OCI-LY7 (cell line): ENCODE measurements at regions not wholly inside any gene's neighbourhood (a gene's known extent, or its start where the extent isn't known, plus 50 kb on each side); places are given as distances from the start of the nearest gene placed in this dataset.

Experiments
- CTCF ChIP-seq: fragments of 200-600 bp; sonication (generic); conservative IDR thresholded peaks from 2 replicates; pipeline ENCODE4 v1.5.1; 2014; ENCODE audit warnings: mild to moderate bottlenecking, antibody characterized with exemption, low read length, moderate library complexity, mixed read lengths
- EZH2phosphoT487 ChIP-seq: fragments of 200-600 bp; sonication (generic); IDR thresholded peaks from 2 replicates; pipeline ENCODE4 v1.6.1; 2018; ENCODE audit warnings: low read depth, borderline replicate concordance, mild to moderate bottlenecking, mixed run types, antibody characterized with exemption, low read length, moderate library complexity, mixed read lengths

- no peak for TF ChIP-seq CTCF
- TF ChIP-seq EZH2phosphoT487: no peak
Measured at GRCh38 chr9:129449066-129449465, 171.8 kb downstream of the C9orf50 start.
